ENCODE measurements at regions not wholly inside any gene's neighbourhood (a gene's known extent, or its start where the extent isn't known, plus 50 kb on each side); places are given as distances from the start of the nearest gene placed in this dataset.

GRCh38 chr7:130975731-130976130, 241.7 kb upstream of the KLF14 start:
- Histone ChIP-seq H3K9me3 (no peaks in the 10 kb centered on the region), H3K4me1 (peaks cover 0 to 13% of the 10 kb centered on the region in 2 donors), H3K4me3 (no peak overlapping the region), H3K27me3 (no peaks in the 10 kb centered on the region), H3K27ac (no peak overlapping the region), H3K36me3 (no peaks in the 10 kb centered on the region)
- no peak for DNase-seq
- TF ChIP-seq CTCF (IDR thresholded peaks at IDR 0.05) (no peak), POLR2A (IDR thresholded peaks at IDR 0.05) (no peak)
- intact Hi-C loops (cut with DNase I; ENCODE audit: low total_unique reads), result no loop called here

- no peaks in the 10 kb centered on the region for H3K9me3 ChIP-seq
- peak overlapping the region; percentile 56 to 74 for H3K27ac ChIP-seq
- TF ChIP-seq CTCF (IDR thresholded peaks at IDR 0.05) (peak; percentile 51 to 65 (median 56)), POLR2A (IDR thresholded peaks at IDR 0.05) (no peak)
- DNase-seq, result no peak
- H3K4me1 ChIP-seq, result peaks cover 0 to 5% of the 10 kb centered on the region in 2 donors
- no peak overlapping the region for H3K4me3 ChIP-seq
- no peaks in the 10 kb centered on the region for H3K27me3 ChIP-seq
- intact Hi-C loops (cut with DNase I; ENCODE audit: low total_unique reads), result no loop called here
- H3K36me3 ChIP-seq, result no peaks in the 10 kb centered on the region
Observed at GRCh38 chr7:130982160-130982638, 248.2 kb upstream of the KLF14 start.

GRCh38 chr7:130982651-130983050, 248.6 kb upstream of the KLF14 start:
- no peaks in the 10 kb centered on the region for H3K36me3 ChIP-seq
- no peaks in the 10 kb centered on the region for H3K9me3 ChIP-seq
- DNase-seq, result no peak
- TF ChIP-seq CTCF (IDR thresholded peaks at IDR 0.05), result no peak
- no peak for TF ChIP-seq POLR2A (IDR thresholded peaks at IDR 0.05)
- intact Hi-C loops (cut with DNase I; ENCODE audit: low total_unique reads), result no loop called here
- H3K27me3 ChIP-seq, result no peaks in the 10 kb centered on the region
- H3K4me1 ChIP-seq, result peaks cover 0 to 5% of the 10 kb centered on the region in 2 donors
- H3K4me3 ChIP-seq, result no peak overlapping the region
- peak overlapping the region; percentile 56 to 74 for H3K27ac ChIP-seq

- intact Hi-C loops (cut with DNase I; ENCODE audit: low total_unique reads), result no loop called here
- TF ChIP-seq POLR2A (IDR thresholded peaks at IDR 0.05) (no peak), CTCF (IDR thresholded peaks at IDR 0.05) (no peak)
- Histone ChIP-seq H3K4me1 (peaks cover 5 to 14% of the 10 kb centered on the region in 2 donors), H3K27me3 (no peaks in the 10 kb centered on the region), H3K27ac (peak overlapping the region; percentile 32 to 74), H3K36me3 (no peaks in the 10 kb centered on the region), H3K9me3 (no peaks in the 10 kb centered on the region), H3K4me3 (no peak overlapping the region)
- no peak for DNase-seq
Observed at GRCh38 chr7:130985361-130985760, 251.4 kb upstream of the KLF14 start.

- peaks cover 5 to 14% of the 10 kb centered on the region in 2 donors for H3K4me1 ChIP-seq
- H3K27me3 ChIP-seq, result no peaks in the 10 kb centered on the region
- no peak overlapping the region for H3K4me3 ChIP-seq
- intact Hi-C loops (cut with DNase I; ENCODE audit: low total_unique reads), result no loop called here
- no peaks in the 10 kb centered on the region for H3K9me3 ChIP-seq
- TF ChIP-seq CTCF (IDR thresholded peaks at IDR 0.05), result no peak
- TF ChIP-seq POLR2A (IDR thresholded peaks at IDR 0.05), result no peak
- H3K36me3 ChIP-seq, result no peaks in the 10 kb centered on the region
- H3K27ac ChIP-seq, result peak overlapping the region; percentile 54 to 74
- no peak for DNase-seq
Observed at GRCh38 chr7:130986261-130986690, 252.3 kb upstream of the KLF14 start.
